ENCODE measurements at regions not wholly inside any gene's neighbourhood (a gene's known extent, or its start where the extent isn't known, plus 50 kb on each side); places are given as distances from the start of the nearest gene placed in this dataset.

DNA sequence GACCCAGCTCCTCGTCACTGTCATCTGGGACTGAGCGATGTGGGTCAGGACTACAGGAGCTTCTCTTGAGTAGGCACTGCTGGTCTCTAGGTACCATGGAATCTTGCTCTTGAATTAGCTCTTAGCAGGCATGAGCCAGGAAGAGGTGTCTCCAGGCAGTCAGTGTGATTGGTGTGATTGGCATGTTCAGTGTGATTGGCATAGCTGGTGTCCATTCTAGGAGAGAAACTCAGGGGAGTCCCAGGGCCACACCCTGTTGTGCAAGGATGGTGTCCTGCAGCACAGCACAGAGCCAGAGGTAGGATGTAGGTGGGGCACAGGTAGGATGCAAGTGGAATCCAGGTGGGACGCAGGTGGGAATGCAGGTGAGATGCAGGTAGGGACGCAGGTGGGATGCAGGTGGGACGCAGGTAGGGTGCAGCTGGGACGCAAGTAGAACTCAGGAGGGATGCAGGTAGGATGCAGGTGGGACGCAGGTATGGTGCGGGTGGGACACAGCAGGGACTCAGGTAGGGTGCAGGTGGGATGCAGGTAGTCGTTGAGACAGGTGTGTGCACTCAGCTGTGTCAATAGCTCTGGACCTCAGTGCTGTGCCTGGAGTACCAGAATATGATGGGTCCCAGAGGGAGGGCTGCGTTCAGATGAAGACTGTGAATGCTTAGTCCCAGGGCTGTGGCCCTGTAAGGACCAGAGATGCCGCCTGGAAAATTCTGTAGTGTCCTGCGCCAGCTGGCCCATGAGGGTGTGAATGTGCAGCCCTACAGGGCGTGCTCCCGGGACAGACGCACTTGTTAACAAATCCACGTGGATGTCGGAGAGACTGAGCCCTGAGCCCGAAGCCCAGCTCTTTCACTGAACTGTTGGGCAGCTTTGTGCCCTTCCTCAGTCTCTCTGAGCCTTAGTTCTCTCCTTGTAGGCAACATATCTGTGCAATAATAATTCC lies 248.2 kb upstream of the PITRM1 start:
- DNase-seq = no peak

DNA sequence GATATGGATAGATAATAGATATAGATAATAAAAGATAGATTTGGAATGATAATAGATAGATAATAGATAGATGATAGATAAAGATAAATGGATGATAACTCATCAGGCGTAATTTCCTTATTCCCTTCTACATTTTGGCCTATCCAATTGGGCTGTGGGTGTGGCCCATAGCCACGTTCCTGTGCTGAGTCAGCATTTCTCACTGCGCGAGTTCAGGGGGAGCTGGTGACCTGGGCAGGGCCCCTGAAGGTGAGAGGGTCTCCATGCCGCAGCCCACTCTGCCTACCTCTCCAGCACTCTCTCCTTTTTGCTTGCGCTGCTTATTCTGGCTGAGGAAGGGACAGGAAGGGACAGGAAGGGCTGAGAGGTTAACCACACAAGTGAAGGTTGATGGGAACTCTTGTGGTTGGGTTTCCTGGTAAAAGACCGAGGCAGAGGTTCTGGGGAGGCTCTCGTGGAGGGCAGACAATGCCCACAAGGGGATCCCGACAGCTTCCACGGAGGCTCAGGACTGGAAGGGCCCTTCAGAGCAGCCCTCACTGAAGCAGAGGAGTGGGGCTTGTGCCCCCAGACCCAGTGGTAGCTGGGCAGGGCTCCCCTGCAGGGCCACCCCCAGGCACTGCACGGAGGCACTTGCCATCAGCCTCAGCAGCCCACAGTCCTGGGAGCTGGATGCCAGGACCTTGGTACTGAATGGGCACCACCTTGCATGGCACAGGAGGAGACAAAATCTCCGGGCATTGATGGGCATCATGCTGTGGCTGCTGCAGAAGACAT lies 247.3 kb upstream of the PITRM1 start:
- DNase-seq = peak in 1 of 2 donors; percentile 7

DNA sequence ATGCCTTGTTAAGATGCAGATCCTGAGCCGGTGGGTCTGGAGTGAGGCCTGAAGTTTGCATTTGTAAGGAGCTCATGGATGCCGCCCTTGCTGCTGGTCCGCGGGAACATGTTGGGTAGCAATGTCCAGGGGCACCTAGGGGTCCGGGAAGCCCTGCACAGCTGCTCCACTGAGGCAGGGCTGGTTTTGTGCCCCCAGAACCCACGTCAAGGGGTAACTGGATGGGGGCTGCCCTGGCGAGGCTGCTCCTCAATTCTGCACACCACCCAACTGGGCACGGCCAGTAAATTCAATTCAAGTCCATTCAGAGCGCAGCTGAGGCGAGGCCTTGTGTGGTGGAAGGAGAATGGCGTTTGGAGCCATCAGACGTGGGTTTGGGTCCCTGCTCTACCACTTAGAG lies 246.3 kb upstream of the PITRM1 start:
- DNase-seq = no peak

DNA sequence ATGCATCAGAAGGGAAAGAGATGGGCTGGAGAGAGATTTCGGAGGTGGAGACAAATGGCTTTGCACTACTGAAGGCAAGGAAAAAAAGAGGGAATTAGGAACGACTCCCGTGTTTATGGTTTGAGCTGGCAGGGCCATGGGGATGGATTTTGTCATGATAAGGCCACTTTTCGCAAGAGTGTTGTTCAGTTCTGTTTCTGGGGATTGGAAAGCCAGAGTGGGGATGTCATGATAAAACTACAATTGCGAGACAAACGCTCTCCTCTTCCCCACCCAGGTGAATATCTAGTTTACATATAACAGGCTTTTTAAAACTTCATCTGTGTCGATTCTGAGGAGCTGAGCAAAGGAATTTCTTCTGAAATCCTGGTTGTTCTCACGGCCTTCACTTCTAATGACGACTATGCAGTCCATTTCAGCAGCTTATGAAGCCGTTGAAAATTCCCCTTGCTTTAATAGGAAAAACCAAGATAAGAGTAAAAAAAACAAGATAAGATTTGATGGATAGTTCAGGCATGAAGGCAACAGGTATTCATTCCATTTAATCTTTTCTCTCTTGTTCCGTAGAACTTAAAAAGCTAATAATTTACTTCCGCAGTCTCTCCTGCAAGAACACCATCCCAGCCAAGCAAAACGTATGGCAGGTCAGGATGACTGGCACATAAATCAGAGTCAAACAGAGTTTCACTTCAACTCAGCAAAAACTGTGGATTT lies 245.6 kb upstream of the PITRM1 start:
- no peak for DNase-seq

DNA sequence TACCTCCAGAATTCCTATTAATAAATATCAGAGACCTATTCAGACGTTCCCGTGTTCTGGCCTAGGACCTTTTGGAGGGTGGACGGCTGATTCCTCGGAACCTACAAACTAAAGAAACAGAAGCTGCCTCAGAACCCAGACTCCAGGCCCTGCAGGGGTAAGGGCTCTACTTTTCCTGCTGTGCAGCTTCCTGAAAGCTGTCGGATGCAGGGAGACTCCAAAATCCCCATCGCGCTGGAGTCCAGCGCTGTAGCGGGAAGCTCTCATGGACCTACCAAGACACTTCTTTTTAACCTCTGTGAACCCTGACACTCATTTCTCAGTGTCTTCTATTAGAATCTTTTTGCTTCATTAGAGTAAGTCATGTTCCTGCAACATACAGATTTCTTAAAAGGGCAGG lies 244.5 kb upstream of the PITRM1 start:
- DNase-seq = no peak

DNA sequence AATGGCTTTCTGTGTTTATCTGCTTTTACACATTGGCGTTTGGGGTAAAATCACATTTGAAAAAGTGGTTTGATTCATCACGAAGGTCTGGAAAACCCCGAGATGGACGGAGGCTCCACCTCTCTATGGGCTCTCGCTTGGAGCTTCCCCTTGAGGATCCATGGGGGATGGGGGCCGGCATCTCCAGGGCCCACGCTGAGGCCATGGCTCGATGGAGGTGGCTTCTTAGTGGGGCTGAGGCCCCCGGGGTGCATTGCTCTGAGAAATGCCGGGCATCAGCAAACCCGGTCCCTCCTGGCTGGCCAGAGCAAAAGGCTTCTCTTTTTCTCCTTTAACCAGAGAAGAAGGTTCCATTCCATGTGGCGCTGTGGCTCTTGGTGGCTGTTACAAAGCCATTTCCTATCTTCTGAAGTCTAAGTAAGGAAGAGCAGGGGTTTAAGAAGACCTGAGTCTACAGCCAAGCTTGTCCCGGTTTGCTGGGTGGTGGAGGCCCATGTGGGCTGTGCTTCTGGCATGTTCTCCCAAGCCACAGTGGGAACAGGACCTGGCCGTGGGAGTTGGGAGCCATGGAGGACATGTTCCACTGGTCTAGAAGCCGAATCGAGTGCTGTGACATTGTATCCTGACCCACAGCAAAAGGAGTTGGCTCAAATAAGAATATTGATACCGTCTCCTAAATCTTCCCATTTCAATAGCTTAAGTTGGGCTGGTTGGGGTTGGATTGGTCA lies 243.5 kb upstream of the PITRM1 start:
- DNase-seq = no peak

DNA sequence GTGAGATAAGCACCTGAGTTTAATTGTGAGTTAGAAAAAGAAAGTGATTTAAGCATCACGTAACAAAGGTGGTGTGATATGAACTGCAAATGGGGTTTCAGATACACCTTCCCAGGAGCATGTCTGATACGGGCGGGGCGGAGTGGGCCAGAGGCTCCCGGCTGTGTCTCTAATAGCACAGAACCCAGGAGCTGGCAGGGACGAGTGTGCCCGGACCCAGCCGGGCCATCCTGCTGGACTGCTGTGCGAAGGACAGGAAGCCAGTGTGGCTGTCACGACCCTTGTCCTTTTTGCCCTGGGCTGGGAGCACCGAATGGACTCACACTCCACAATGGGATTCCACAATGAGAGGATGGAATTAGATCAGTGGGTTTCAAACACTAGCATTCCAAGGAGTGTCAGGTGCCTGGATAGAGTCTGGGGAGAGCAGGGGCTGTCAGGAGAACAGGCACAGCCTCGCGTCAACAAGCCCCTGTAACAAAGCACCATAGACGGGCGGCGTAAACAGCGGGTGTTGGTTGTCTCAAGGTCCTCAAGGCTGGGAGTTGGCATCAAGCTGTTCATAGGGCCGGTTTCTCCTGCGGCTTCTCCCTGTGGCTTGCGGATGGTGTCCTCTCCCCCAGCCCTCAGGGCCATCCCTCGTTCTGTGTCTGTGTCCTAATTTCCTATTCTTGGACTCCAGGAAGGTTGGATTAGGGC lies 242.6 kb upstream of the PITRM1 start:
- no peak for DNase-seq

DNA sequence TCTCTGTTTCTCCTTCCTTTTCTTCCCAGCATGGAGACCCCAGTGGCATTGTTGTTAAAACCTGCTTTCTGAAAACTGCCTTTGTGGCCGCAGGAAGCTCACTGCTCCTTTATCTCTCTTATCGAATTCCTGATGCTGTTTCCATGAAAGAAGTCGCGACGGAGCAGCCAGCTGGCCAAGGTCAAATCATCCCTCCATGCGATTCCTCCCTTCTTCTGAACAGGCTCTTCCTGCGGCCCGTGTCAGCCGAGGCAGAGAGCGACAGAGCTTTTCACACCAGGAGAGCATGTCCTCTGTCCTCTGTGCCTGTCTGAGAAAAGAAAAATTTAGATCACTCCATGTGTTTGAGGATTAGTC lies 242.1 kb upstream of the PITRM1 start:
- DNase-seq = no peak

DNA sequence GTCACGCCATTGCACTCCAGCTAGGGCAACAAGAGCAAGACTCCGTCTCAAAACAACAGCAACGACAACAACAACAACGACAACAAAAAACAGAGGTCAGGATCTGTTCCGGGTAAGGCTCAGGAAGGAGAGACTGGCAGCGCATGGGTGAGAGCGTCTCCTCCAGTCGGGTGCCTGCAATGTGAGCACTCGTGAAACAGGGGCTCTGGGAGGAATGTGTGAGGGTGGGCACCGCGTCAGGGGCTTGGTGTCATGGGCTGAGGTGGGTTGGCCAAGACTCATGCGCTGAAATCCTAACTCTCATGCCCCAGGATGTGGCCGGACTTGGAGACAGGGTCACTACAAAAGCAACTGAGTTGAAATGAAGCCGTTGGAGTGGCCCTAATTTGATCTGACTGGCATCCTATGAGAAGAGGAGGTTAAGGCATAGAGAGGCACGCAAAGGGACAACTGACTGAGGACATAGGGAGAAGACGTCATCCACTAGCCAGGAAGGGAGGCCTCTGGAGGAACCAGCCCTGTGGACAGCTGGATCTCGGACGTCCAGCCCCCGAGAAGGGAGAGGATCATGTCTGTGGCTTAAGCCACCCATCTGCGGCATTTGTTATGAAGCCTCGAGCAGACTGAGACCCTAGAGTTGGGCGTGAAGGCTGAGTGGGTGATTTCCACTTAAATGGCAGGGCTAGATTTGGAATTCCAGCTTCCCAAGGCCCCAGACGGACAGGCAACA lies 241.5 kb upstream of the PITRM1 start:
- DNase-seq = no peak

DNA sequence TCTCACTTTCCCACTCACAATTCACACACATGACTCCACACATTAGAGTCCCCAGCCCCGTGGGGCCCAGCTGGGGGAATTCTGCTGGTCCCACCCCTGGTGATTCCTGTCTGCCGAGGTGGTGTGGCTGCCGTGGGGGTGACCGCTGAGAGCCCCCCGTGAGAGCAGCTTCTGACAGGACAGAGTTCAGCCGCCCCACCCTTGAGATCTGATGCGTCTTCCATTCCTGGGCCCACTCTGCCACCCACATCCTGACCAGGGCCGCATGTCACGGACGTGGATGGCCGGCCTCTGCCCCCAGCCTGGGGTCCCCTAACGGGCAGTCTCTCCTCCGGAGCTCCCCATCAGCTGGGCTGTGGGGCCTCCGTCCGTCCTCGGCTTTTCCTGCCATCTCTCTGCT lies 240.1 kb upstream of the PITRM1 start:
- DNase-seq = no peak

DNA sequence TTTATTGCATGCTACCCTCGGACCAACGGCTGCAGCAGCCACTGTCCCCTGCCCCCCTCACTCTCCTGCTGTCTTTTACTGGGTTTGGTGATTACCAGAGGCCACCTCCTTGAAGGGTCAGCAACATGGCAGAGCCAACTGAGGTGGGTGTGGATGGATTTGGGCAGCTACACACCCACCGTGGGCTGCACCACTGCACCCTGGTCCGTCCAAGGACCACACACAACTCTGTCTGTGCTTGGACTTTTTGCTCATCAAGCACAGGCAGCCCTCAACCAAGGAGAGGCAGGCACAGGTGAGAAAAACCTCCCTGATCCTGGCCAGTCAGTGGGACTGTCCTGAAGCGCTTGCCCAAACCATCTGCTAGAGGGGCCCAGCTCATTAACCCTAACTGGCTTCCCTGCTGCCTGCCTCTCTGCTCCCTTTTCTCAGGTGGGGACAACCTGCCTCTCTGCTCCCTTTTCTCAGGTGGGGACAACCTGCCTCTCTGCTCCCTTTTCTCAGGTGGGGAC lies 239.5 kb upstream of the PITRM1 start:
- DNase-seq = no peak

DNA sequence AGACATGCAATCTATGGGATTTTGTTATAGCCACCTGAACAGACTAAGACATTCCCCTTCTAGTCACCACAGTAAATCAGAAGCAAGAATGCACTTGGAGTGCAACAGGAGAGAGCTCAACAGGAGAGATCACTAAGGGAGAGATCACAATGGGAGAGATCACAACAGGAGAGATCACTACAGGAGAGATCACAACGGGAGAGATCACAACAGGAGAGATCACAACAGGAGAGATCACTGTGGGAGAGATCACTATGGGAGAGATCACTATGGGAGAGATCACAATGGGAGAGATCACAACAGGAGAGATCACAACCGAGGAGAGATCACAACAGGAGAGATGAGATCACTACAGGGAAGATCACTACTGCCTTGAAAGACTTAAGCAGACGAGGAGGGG lies 238.5 kb upstream of the PITRM1 start:
- DNase-seq = no peak

DNA sequence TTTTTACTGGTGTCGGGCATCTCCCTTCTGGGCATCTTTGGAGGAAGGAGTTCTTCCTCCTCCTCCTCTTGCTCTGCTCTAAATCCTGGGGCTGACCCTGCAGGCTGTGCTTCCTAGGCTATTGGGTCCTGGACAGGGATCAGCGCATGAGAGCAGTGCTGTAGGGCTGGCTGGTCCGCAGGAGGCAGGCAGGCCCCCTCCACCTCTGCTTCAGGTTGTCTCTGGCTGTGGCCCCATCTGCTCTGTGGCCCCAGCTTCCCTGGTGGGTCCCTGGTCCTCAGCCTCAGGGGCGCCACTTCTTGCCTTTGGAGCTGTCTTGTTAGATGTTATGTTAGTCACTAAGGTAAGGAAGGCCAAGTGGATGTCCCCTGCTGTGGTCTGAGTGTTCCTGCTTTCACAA lies 237.3 kb upstream of the PITRM1 start:
- no peak for DNase-seq

DNA sequence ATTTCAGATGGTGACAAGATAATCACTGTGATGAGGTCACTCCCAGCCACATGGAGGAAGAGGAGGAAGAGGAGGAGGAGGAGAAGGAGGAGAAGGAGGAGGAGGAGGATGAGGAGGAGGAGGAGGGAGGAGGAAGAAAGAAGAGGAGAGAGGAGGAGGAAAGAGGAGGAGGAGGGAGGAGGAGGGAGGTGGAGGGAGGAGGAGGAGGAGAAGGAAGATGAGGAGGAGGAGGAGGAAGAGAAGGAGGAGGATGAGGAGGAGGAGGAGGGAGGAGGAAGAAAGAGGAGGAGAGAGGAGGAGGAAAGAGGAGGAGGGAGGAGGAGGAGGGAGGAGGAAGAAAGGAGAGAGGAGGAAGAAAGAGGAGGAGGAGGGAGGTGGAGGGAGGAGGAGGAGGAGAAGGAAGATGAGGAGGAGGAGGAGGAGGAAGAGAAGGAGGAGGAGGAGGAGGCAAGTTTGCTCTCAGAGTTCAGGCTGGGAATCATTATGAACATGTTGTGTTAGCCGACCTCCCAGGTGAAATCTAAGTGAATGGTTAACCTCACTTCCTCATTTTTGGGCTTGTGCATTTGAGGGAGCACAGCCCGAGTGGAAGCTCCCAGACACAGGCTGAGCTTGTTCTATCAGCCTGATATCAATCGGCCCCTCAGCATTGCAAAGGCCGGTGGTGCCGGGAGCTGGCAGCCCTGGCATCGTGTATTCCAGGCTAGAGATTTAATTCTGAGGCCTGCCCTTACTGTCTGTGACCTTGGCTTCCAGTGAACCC lies 236.2 kb upstream of the PITRM1 start:
- DNase-seq = no peak

DNA sequence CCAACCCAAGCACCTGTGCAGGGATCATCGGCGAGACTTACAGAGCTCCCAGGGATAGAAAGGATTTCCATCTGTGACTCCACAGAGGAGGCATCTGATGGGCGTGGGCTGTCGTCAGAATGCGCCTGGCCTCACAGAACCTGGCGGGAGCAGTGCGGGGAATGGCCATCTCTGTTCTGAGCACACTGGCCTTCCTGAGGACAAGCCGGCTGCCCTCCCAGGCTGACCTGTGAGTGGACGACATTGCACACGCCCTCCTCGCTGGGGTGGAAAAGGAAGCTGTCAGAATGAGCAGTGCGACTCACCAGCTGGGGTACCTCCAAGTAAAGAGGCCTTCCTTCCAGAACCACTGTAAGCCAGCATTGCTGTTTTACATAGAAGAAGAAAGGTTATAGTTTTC lies 234.6 kb upstream of the PITRM1 start:
- DNase-seq = no peak

DNA sequence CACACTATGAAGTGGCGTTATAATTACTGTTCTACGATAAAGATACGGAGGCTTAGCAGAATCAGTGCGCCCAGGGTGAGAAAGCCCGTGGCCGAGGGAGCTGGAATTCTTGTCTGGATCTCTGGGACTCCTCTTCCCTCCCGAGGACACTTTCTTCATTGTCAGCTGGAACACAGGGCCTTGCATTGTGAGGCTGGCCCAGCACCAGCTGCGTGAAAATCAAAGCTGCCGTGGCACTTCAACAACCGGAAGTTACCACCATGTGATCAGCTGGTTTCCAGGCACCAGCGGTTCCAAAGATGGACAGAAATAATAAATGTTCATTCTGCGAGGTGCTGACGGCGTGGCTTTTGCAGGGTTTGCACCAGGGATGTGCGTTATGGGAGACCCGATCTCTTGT lies 234.0 kb upstream of the PITRM1 start:
- no peak for DNase-seq

DNA sequence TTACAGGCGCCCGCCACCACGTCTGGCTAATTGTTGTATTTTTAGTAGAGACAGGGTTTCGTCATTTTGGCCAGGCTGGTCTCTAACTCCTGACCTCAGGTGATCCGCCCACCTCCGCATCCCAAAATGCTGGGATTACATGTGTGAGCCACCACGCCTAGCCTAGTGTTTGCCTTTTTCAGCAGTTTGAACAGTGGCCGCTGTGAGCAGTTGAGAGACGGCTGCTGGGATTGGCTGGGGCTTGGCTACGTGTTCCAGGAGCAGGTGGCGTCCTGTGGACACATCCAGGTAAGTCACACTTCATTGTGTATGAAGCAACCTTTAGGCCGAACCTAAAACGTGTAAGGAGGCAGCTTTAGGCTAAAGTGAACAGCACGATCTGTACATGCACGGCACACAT lies 231.8 kb upstream of the PITRM1 start:
- DNase-seq = no peak

DNA sequence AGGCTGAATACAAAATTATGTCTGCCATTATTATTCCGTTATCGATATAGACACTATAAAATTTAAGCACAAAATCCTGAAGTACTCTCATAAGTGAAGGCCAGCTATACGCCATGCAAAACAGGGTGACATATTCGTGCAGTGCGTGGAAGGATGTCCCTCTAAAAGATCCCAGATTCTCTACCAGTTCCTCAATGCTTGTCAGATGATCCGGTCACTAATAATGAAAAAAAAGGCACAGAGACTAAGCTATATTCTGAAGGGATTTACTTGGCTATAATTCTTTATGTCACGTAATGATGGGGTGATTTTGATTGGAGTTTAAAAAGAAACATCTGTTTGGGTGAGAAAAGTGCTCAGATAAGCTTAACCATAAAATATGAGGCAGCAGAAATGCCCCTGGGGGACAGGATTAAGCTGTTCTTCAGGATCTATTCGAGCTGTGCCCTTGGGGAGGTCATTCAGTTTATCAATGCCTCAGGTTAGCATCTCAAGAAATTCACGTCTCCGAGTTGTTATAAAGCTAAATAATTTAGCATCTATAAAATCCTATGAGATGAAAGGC lies 229.7 kb upstream of the PITRM1 start:
- no peak for DNase-seq

DNA sequence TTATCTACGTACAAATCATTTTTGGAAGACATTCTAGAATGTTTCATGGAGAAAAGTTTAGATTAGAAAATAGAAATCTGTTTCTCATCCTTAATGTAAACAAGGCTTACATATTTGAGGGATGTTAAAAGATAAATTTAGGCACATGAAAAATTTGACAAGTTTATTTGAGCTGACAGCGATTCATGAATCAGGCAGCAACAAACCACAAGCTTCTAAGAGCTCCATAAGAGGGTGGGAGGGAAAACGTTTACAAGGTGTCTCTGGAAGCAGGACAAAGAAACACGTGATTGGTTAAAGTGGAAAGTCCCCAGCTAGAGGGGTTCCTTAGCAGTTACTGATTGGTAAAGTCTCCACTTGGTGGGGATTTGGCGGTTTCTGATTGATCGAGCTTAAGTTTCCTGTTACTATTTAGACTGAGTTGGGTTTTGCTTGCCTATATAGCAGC lies 228.9 kb upstream of the PITRM1 start:
- no peak for DNase-seq

DNA sequence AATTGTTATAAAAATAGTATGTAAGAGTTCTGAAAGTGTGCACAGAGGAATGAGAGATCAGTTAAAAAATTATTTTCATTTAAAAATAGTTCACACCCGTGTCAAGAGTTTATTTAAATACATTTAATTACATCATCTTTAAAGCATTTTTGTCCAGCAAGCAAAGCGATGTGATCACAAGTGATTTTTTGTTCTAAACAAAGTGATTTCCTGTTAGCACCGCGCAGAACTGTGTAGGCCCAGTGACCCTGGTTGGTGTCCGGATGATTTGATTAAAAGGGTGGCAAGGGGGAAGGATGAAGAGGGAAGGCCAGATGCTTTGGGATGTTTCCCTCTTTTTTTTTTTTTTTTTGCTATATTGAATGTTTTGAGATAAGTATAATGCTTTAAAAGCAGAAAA lies 227.8 kb upstream of the PITRM1 start:
- no peak for DNase-seq
